IPS DF 19.7 (cell line): ENCODE measurements at regions not wholly inside any gene's neighbourhood (a gene's known extent, or its start where the extent isn't known, plus 50 kb on each side); places are given as distances from the start of the nearest gene placed in this dataset.
"Not testable (repeated sequence)": the region's sequence is repeated elsewhere in the genome, so short reads cannot be mapped to it uniquely, and the experiment has no call there.

Experiments
- DNase-seq: peaks from one replicate; pipeline ENCODE4 v3.0.0-alpha.2; 2013; ENCODE audit warnings: low read depth, low spot score

DNA sequence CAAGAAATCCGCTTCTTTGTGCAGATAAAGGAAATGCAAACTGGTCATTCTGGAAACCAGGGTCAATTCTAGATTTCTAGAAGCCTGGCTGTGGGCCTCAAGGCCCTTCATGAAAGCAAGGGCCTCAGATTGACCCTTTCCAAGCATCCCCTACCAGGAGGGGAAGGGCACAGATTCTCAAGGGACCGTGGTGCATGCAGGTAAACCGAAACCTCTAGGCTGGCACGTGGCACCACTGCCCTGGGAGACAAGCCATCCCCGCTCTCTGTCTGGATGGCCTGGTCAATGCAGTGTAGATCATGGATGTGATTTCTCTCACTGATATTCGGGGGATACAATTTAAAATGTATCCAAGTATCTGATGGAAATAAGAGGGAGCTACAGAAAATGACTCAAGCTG lies 69.4 kb downstream of the TOMM20 start:
- DNase-seq = no peak

- no peak for DNase-seq
Measured at GRCh38 chr1:235058695-235059094, 69.9 kb downstream of the TOMM20 start.

- DNase-seq = no peak
Measured at GRCh38 chr1:235057385-235058306, 71.0 kb downstream of the TOMM20 start.

DNA sequence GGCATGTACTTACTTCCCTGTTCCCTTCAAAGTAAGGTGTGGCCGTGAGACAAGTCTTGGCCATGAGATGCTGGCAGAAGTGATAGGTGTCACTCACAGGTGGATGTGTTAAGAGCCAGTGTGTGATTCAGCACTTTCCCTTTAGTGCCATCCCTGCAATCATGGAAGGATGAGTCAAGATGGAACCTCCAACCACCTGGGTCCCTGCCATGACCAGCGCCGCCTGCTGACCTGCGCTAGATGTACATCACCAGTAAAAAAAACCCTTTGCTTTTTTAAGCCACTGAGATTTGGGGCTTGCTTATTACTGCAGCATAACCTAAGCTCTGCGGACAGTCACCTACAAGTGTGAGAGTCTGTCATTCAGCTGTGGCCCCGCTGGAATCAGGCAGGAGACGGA lies 71.7 kb downstream of the TOMM20 start:
- no peak for DNase-seq

DNA sequence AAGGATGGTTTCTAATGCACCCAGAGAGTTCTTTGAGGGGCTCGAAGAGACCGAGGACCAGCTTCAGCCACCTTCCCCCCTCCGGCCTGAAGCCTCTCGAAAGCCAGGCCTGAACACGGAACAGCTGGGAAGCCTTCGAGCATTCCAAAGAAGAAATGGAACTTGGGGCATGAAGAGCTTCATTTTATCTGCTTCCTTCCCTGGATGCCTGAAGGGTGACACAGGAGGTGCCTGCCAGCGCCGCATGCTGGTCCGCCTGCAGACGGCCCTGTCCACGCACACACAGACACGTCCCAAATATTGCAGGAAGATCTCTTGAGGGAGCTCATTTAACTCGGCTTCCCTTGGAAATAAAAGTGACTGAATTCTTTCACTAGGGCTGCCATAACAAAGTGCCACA lies 73.7 kb downstream of the TOMM20 start:
- no peak for DNase-seq

- no peak for DNase-seq
Measured at GRCh38 chr1:235054466-235054865, 74.2 kb downstream of the TOMM20 start.

GRCh38 chr1:235052067-235053008 lies 76.3 kb downstream of the TOMM20 start:
- no peak for DNase-seq

DNA sequence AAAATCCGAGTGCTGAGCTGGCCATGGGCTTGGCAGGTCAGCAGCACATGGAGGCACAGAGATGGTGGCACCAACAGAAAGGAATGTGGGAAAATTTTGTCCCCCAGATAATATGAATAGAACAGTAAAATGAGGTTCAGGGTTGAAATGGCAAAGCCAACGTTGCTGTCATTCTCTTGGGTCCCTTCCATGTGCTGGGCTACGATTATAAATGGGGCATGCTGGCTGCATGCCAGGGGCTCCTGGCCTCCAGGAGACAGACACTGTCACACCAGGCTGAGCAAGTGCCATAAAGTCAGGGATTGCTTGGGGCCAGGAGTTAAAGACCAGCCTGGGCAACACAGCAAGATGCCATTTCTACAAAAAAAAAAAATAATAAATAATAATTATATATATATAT lies 77.1 kb downstream of the TOMM20 start:
- no peak for DNase-seq

DNA sequence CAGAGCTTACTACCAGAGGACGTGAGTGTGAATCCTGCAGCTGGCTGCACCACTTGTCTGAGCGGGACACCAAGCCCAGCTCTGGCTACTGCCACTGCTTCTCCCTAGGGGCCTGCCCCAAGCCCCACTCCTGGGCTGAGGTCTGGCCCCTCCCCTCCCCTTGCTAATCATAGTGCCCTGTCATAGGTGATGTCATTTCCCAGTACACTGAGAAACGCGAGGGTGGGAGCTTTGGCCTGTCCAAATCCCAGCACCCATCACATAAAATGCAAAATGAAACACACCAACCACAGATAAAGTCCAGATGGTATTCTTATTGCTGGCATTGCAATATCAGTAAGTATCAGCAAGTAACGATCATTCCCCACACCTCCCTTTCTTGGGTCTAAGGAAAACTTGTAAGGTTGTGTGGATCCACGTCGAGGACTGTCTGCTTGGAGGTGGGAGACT lies 77.7 kb downstream of the TOMM20 start:
- no peak for DNase-seq

- not testable (repeated sequence) for DNase-seq
Measured at GRCh38 chr1:235049716-235050378, 78.8 kb downstream of the TOMM20 start.

GRCh38 chr1:235049217-235049616 lies 79.4 kb downstream of the TOMM20 start:
- no peak for DNase-seq

DNA sequence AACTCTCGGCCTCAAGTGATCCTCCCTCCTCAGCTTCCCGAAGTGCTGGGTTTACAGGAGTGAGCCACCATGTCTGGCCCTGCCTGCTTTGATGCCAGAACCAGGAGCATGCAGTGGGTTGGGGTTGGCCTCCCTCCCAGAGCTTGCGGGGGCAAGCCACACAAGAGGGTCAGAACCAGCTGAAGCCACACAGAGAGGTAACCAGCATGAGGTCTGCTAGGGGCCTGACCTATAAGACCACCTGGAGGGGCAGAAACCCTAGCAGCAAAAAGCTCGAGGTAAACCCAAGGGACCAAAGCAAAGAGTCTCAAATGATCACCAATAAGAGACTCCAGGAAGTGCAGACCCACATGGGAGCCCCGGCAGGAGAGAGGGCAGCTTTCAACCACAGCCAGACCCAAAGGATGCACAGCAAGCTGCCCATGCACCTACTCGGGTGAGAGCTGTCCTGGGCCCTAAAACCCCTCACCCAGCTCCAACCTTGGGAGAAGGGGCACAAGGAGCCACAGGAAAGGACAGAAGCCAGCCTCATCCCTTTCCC lies 81.2 kb downstream of the TOMM20 start:
- no peak for DNase-seq

DNA sequence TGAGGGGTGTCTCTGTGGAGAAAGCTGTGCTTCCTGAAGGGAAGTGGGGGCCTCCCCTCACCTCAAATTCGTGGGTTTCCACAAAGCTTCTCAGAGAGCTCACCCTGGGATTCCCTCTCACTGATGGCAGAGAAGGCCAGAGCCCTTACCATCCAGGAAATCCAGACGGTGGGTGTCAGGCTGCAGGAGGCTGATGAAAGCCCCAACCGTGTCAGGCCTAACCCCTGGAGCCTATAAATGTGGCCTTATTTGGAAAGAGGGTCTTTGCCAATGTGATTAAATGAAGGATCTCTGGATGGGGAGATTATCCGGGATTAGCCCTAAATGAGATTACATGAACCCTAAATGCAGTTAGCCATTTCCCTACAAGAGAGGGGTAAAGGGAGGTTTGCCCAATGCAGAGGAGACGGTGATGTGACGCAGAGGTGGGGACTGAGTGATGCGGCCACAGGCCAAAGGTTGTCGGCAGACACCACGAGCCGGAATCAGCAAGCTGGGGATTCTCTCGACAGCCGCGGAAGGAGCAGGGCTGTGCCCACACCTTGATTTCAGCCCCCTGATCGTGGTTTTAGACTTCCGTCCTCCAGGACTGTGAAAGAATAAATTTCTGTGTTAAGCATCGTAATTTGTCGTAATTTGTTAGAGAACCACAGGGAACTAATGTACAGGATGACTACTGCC lies 82.6 kb downstream of the TOMM20 start:
- DNase-seq = no peak

DNA sequence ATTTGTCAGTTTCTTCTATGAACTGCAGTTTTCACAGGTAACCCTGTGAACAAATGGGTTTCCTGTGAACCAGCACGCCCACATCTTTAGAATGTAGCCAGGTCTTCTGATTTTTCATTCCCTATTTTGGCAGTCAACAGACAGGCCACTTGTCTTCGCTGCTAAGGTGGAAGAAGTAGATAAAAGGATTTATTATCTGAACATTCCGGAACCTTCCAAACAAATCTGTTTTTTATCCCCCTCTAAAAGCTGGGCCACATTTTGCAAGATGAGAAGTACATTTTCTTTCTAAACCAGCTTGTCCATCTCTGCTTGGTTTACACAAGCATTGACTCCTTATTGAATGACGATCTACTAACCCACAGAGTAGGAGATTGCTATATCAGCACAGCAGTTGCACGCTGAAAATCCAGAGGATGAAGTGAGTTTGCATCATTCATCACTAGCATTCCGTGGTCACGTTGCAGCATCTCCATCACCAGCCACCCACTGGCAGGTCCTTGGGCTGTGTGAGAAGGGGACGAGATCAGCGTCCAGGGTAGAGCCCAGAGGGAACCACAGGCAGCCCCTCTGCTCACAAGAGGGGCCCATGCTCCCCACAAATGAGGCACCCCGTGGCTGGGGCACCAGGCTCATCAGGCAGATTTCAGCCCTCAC lies 83.5 kb downstream of the TOMM20 start:
- DNase-seq = no peak

GRCh38 chr1:235043234-235043633 lies 85.4 kb downstream of the TOMM20 start:
- DNase-seq = no peak

DNA sequence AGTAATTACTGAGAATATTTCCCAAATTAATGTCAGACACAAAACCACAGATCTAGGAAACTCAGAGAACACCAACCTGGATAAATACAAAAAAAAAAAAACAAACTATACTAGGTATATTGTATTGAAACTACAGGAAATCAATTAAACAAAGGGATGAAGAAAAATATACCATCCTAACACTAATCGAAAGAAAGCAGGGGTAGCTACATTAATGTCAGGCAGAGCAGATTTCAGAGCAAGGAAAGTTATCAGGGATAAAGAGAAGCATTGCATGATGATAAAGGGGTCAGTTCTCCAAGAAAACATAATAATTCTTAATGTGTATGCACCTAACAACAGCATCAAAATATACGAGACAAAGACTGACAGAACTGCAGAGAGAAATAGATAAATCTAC lies 89.9 kb downstream of the TOMM20 start:
- DNase-seq = no peak

DNA sequence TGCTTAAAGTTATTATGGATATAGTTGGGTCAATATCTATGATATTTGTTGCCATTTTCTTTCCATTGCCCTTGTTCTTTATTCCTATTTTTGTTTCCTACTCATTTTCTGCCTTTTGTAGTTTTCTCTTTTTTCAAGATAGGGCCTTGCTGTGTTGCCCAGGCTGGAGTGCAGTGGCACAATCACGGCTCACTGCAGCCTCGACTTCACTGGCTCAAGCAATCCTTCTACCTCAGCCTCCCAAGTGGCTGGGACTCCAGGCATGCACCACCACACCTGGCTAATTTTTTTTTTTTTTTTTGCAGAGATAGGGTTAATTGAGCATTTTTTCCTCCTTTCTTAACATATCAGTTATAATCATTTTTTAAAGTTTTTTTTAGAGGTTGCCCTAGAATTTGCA lies 92.7 kb downstream of the TOMM20 start:
- DNase-seq = no peak

- DNase-seq = no peak
Measured at GRCh38 chr1:235030919-235031596, 97.6 kb downstream of the TOMM20 start.

GRCh38 chr1:235027862-235028250 lies 100.8 kb downstream of the TOMM20 start:
- no peak for DNase-seq
